ENCODE measurements at regions not wholly inside any gene's neighbourhood (a gene's known extent, or its start where the extent isn't known, plus 50 kb on each side); places are given as distances from the start of the nearest gene placed in this dataset.

GRCh38 chr2:180343528-180344345 is 336.6 kb upstream of the CWC22 start:
- no peak overlapping the region for H3K27ac ChIP-seq
- no peak for DNase-seq
- no peak overlapping the region for H3K4me3 ChIP-seq
- no peak for ATAC-seq
- H3K27me3 ChIP-seq, result no peaks in the 10 kb centered on the region
- WGBS (ENCODE audit: insufficient coverage, low coverage, low lambda C conversion rate, missing lambda C conversion rate), result 69% methylated on average over 1 of the region's 1 CpG
- H3K4me1 ChIP-seq, result no peaks in the 10 kb centered on the region
- intact Hi-C loops (cut with DNase I), result no loop called here
- H3K9me3 ChIP-seq, result no peaks in the 10 kb centered on the region
- TF ChIP-seq POLR2A (IDR thresholded peaks at IDR 0.05) (no peak), CTCF (IDR thresholded peaks at IDR 0.05) (no peak)
- H3K36me3 ChIP-seq, result no peaks in the 10 kb centered on the region

- ATAC-seq (no peak), DNase-seq (no peak)
- Histone ChIP-seq H3K36me3 (no peaks in the 10 kb centered on the region), H3K9me3 (peaks cover 0 to 5% (median 0%) of the 10 kb centered on the region in 4 donors), H3K4me1 (no peaks in the 10 kb centered on the region), H3K4me3 (no peak overlapping the region), H3K27me3 (no peaks in the 10 kb centered on the region), H3K27ac (no peak overlapping the region)
- intact Hi-C loops (cut with DNase I), result no loop called here
- 47% methylated on average over 3 of the region's 3 CpGs for WGBS (ENCODE audit: insufficient coverage, low coverage, low lambda C conversion rate, missing lambda C conversion rate)
- no peak for TF ChIP-seq POLR2A (IDR thresholded peaks at IDR 0.05)
- no peak for TF ChIP-seq CTCF (IDR thresholded peaks at IDR 0.05)
Measured at GRCh38 chr2:180337136-180337535, 330.0 kb upstream of the CWC22 start.

GRCh38 chr2:180336550-180336949 is 329.5 kb upstream of the CWC22 start:
- Histone ChIP-seq H3K4me3 (no peak overlapping the region), H3K27me3 (no peaks in the 10 kb centered on the region), H3K36me3 (no peaks in the 10 kb centered on the region), H3K9me3 (peaks cover 0 to 5% (median 0%) of the 10 kb centered on the region in 4 donors), H3K27ac (no peak overlapping the region), H3K4me1 (no peaks in the 10 kb centered on the region)
- WGBS (ENCODE audit: insufficient coverage, low coverage, low lambda C conversion rate, missing lambda C conversion rate), result 75% methylated on average over 2 of the region's 2 CpGs
- DNase-seq (no peak), ATAC-seq (no peak)
- intact Hi-C loops (cut with DNase I), result no loop called here
- TF ChIP-seq POLR2A (IDR thresholded peaks at IDR 0.05) (no peak), CTCF (IDR thresholded peaks at IDR 0.05) (no peak)

- Histone ChIP-seq H3K9me3 (peaks cover 0 to 5% (median 0%) of the 10 kb centered on the region in 4 donors), H3K4me1 (no peaks in the 10 kb centered on the region), H3K27ac (no peak overlapping the region), H3K36me3 (no peaks in the 10 kb centered on the region), H3K4me3 (no peak overlapping the region), H3K27me3 (no peaks in the 10 kb centered on the region)
- intact Hi-C loops (cut with DNase I), result no loop called here
- DNase-seq (no peak), ATAC-seq (no peak)
- WGBS (ENCODE audit: insufficient coverage, low coverage, low lambda C conversion rate, missing lambda C conversion rate), result 58% methylated on average over 3 of the region's 3 CpGs
- TF ChIP-seq CTCF (IDR thresholded peaks at IDR 0.05), result no peak
- no peak for TF ChIP-seq POLR2A (IDR thresholded peaks at IDR 0.05)
Measured at GRCh38 chr2:180334514-180334913, 327.4 kb upstream of the CWC22 start.

Measured in right lobe of liver (tissue), 6 donors.